Panc1 (cell line): ENCODE measurements at regions not wholly inside any gene's neighbourhood (a gene's known extent, or its start where the extent isn't known, plus 50 kb on each side); places are given as distances from the start of the nearest gene placed in this dataset.

ENCODE experiments used
- ATAC-seq: fragments of 200-7000 bp; cut with Tn5 transposase; 2 replicates; pipeline ENCODE4 v1.9.1; 2020; ENCODE audit warnings: mild to moderate bottlenecking, moderate library complexity
- BruUV-seq: library from RNA; stranded (reverse); fragments of 400-500 nt; replicated peaks from 2 replicates; lab custom pipeline; 2021; lab: Mats Ljungman, UMichigan
- CTCF ChIA-PET: fragments of 300-600 bp; sonication (Branson Sonifier 250); formaldehyde crosslinking; loops from one replicate; lab custom pipeline; 2022; ENCODE audit warnings: antibody characterized with exemption; lab: Charles Lee
- POLR2A ChIA-PET: fragments of 300-600 bp; sonication (Branson Sonifier 250); formaldehyde crosslinking; loops from one replicate; lab custom pipeline; 2022; ENCODE audit warnings: antibody characterized with exemption; lab: Charles Lee
- DNase-seq: peaks from one replicate; pipeline ENCODE4 v3.0.0-alpha.2; 2010; ENCODE audit warnings: low read depth, low spot score
- H3K27ac ChIP-seq: 2 replicates; pipeline ENCODE4 v1.5.1; 2011; ENCODE audit warnings: mild to moderate bottlenecking, low read length, inconsistent platforms
- H3K27me3 ChIP-seq: fragments of 200-500 bp; sonication (Bioruptor generic); 2 replicates; pipeline ENCODE4 v1.6.0; 2014; ENCODE audit warnings: low read length, inconsistent platforms; ENCODE audit not compliant: control insufficient read depth, insufficient read depth
- H3K36me3 ChIP-seq: fragments of 200-500 bp; sonication (Bioruptor generic); 2 replicates; pipeline ENCODE4 v1.5.1; 2014; ENCODE audit warnings: inconsistent platforms, mild to moderate bottlenecking, low read length, moderate library complexity; ENCODE audit not compliant: control insufficient read depth, insufficient read depth
- H3K4me1 ChIP-seq: 2 replicates; pipeline ENCODE4 v1.5.1; 2011; ENCODE audit warnings: inconsistent platforms, mild to moderate bottlenecking, low read length, moderate library complexity; ENCODE audit not compliant: control insufficient read depth, insufficient read depth
- H3K4me3 ChIP-seq, 2 experiments: 2 replicates each; pipeline ENCODE4 v1.5.1; 2011 to 2012; ENCODE audit warnings: low read depth in 2 of 2, low read length in 2 of 2, mild to moderate bottlenecking in 2 of 2, inconsistent platforms in 1 of 2, moderate library complexity in 1 of 2
- H3K9me3 ChIP-seq: fragments of 200-500 bp; sonication (Bioruptor generic); 2 replicates; pipeline ENCODE4 v1.5.1; 2014; ENCODE audit warnings: low read depth, mild to moderate bottlenecking, inconsistent platforms, low read length, moderate library complexity; ENCODE audit not compliant: control insufficient read depth, insufficient read depth
- POLR2AphosphoS5 ChIP-seq: IDR thresholded peaks from 2 replicates; pipeline ENCODE4 v1.6.1; 2012; ENCODE audit warnings: mild to moderate bottlenecking, low read depth, low read length, moderate library complexity
- REST ChIP-seq, 2 experiments: IDR thresholded peaks; 2 replicates each; pipeline ENCODE4 v1.6.1; 2011 to 2012; ENCODE audit warnings: low read depth in 2 of 2, control low read depth in 1 of 2, low read length in 1 of 2, mild to moderate bottlenecking in 1 of 2, moderate library complexity in 1 of 2; ENCODE audit not compliant: insufficient read depth in 1 of 2
- SIN3A ChIP-seq: IDR thresholded peaks from 2 replicates; pipeline ENCODE4 v1.6.1; 2012; ENCODE audit warnings: low read depth, mild to moderate bottlenecking, low read length, moderate library complexity, borderline replicate concordance; ENCODE audit not compliant: insufficient read depth
- TCF7L2 ChIP-seq: IDR thresholded peaks from 2 replicates; pipeline ENCODE4 v1.6.1; 2011; ENCODE audit warnings: mild to moderate bottlenecking, low read depth, low read length, inconsistent platforms
- in situ Hi-C: cut with HindIII; loops from 2 replicates; pipeline ENCODE4 v1.10.0; 2016; ENCODE audit warnings: low sequenced_read_pairs, low pct_unique_long_range_greater_than_20kb
- intact Hi-C: fragments of 100-400 bp; cut with micrococcal nuclease; formaldehyde crosslinking; loops from one replicate; pipeline ENCODE4 v1.10.0; 2022; ENCODE audit not compliant: unreplicated experiment
- TF ChIP-seq, protein P1 (sequence below): fragments of 450-650 bp; IDR thresholded peaks from 2 replicates; pipeline ENCODE4 v1.5.1; 2017; ENCODE audit warnings: mild to moderate bottlenecking

GRCh38 chr2:198534756-198535155, 730.4 kb downstream of the PLCL1 start:
- CTCF ChIA-PET: no interaction called here
- in situ Hi-C loops: no loop called here

DNA sequence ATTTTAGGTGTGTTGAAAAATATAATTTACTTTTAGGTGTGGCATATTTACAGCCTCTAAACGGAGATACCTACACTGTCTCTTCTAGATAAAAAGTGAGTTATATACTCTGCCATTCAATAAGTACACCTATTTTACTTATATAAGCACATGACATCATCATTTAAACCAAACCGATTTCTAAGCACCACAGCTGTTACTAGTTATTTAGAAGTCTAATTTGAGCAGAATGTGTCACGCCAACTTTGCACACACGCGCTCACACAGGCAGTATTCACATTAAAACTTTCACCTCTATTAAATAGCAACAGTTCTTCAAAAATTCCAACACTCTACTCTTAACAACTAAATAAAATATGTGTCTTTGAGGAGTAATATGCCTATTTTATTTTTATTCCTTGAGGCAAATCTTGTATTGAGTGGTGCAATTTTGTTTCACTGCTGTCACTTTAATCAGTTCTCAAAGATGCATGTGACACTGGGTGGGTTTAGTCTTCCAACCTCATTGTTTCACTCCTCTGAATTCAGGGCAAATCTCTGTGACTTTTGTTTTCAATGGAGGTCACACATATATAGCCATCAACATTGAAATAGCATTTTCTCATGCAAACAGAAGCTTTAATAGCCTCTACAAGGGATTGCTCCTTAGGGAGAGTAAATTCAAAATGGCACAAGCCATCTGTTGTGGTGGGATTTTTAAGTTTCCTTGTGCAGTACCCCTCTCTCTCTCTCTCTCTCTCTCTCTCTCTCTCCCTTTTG, 721.0 kb downstream of the PLCL1 start:
- H3K27me3 ChIP-seq: no peaks in the 10 kb centered on the region
- no peak overlapping the region for H3K27ac ChIP-seq
- H3K36me3 ChIP-seq: no peaks in the 10 kb centered on the region
- intact Hi-C loops (no loop called here), in situ Hi-C loops (no loop called here)
- no peaks in the 10 kb centered on the region for H3K9me3 ChIP-seq
- BruUV-seq: no TSS peak
- ChIA-PET POLR2A (no interaction called here), CTCF (no interaction called here)
- no peak for DNase-seq
- H3K4me3 ChIP-seq: no peak overlapping the region
- no peaks in the 10 kb centered on the region for H3K4me1 ChIP-seq
- TF ChIP-seq, protein P1, sequence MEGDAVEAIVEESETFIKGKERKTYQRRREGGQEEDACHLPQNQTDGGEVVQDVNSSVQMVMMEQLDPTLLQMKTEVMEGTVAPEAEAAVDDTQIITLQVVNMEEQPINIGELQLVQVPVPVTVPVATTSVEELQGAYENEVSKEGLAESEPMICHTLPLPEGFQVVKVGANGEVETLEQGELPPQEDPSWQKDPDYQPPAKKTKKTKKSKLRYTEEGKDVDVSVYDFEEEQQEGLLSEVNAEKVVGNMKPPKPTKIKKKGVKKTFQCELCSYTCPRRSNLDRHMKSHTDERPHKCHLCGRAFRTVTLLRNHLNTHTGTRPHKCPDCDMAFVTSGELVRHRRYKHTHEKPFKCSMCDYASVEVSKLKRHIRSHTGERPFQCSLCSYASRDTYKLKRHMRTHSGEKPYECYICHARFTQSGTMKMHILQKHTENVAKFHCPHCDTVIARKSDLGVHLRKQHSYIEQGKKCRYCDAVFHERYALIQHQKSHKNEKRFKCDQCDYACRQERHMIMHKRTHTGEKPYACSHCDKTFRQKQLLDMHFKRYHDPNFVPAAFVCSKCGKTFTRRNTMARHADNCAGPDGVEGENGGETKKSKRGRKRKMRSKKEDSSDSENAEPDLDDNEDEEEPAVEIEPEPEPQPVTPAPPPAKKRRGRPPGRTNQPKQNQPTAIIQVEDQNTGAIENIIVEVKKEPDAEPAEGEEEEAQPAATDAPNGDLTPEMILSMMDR: no peak
- no peak for TF ChIP-seq REST (IDR thresholded peaks at IDR 0.05; ENCODE audit: insufficient read depth in 1 of 2, low read depth in 2 of 2, low read length in 1 of 2)
- TF ChIP-seq TCF7L2: no peak
- no peak for TF ChIP-seq POLR2AphosphoS5
- no peak for TF ChIP-seq SIN3A
- ATAC-seq: no peak

More at GRCh38 chr2:198534756-198535155, 730.4 kb downstream of the PLCL1 start:
- POLR2A ChIA-PET: no interaction called here
- no peaks in the 10 kb centered on the region for H3K36me3 ChIP-seq
- DNase-seq (no peak), ATAC-seq (no peak)
- no peak for TF ChIP-seq REST (IDR thresholded peaks at IDR 0.05; ENCODE audit: insufficient read depth in 1 of 2, low read depth in 2 of 2, low read length in 1 of 2)
- TF ChIP-seq, protein P1: no peak
- no peak for TF ChIP-seq TCF7L2
- no peak for TF ChIP-seq POLR2AphosphoS5
- BruUV-seq: no TSS peak
- no peak overlapping the region for H3K27ac ChIP-seq
- intact Hi-C loops: no loop called here
- H3K9me3 ChIP-seq: no peaks in the 10 kb centered on the region
- H3K4me1 ChIP-seq: no peaks in the 10 kb centered on the region
- H3K27me3 ChIP-seq: no peaks in the 10 kb centered on the region
- H3K4me3 ChIP-seq: no peak overlapping the region
